Loucy (cell line): ENCODE measurements at regions not wholly inside any gene's neighbourhood (a gene's known extent, or its start where the extent isn't known, plus 50 kb on each side); places are given as distances from the start of the nearest gene placed in this dataset.

Source experiments
- EZH2phosphoT487 ChIP-seq: fragments of 200-600 bp; IDR thresholded peaks from 2 replicates; pipeline ENCODE4 v1.6.1; 2018; ENCODE audit warnings: antibody characterized with exemption, mild to moderate bottlenecking, moderate library complexity, borderline replicate concordance
- TF ChIP-seq, protein P1 (sequence below): fragments of 200-600 bp; sonication (generic); conservative IDR thresholded peaks from 2 replicates; pipeline ENCODE4 v1.5.1; 2014; ENCODE audit warnings: mild to moderate bottlenecking, antibody characterized with exemption, low read length

DNA sequence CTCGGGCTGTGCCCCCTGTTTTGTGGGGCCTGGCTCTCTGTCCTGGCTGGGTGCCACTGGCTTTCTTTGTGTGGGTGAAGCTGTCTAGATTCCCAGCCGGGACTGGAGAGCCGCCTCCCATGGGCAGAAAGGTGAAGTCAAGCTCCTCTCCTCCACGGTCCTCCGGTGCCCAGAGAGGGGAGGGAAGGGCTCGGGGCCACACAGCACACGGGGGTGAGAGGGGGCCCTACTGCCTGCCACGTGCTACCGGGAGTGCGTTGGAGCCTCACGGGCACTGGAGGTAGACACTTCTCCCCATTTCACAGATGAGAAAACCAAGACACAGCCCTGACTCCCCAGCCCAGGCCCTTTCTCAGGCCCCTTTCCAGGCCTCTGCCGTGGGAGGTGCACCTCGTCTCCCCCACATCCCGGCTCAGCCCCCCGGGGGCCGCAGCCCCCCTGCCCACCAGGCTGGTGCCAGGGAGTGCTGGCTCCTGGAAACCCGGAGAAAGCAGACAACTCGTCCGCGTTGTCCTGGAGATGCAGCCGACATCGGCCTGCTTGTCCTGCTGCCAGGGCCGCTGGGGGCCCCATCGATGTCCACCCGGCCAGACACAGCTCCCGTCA lies 55.8 kb downstream of the UNCX start:
- no peak for TF ChIP-seq EZH2phosphoT487
- TF ChIP-seq, protein P1, sequence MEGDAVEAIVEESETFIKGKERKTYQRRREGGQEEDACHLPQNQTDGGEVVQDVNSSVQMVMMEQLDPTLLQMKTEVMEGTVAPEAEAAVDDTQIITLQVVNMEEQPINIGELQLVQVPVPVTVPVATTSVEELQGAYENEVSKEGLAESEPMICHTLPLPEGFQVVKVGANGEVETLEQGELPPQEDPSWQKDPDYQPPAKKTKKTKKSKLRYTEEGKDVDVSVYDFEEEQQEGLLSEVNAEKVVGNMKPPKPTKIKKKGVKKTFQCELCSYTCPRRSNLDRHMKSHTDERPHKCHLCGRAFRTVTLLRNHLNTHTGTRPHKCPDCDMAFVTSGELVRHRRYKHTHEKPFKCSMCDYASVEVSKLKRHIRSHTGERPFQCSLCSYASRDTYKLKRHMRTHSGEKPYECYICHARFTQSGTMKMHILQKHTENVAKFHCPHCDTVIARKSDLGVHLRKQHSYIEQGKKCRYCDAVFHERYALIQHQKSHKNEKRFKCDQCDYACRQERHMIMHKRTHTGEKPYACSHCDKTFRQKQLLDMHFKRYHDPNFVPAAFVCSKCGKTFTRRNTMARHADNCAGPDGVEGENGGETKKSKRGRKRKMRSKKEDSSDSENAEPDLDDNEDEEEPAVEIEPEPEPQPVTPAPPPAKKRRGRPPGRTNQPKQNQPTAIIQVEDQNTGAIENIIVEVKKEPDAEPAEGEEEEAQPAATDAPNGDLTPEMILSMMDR: no peak
